Activated B cell treated with CpG ODN at 0.5 μM for 24 hours (primary cell): ENCODE measurements at regions not wholly inside any gene's neighbourhood (a gene's known extent, or its start where the extent isn't known, plus 50 kb on each side); places are given as distances from the start of the nearest gene placed in this dataset.

ENCODE experiments used
- ATAC-seq: fragments of 200-7000 bp; cut with Tn5 transposase; one replicate; pipeline ENCODE4 v1.10.0; 2021; ENCODE audit warnings: low read depth, mild to moderate bottlenecking, moderate library complexity
- CTCF ChIA-PET: fragments of 350-600 bp; sonication (Branson Sonifier 250); formaldehyde crosslinking; loops from one replicate; lab custom pipeline; 2021; ENCODE audit warnings: antibody characterized with exemption; lab: Charles Lee
- POLR2A ChIA-PET: fragments of 350-600 bp; sonication (Branson Sonifier 250); formaldehyde crosslinking; loops from one replicate; lab custom pipeline; 2021; ENCODE audit warnings: antibody characterized with exemption; lab: Charles Lee
- DNase-seq: peaks from one replicate; pipeline ENCODE4 v3.0.0; 2022
- H3K27ac Mint-ChIP-seq: one replicate; pipeline ENCODE4 v1.8.0; 2020; ENCODE audit warnings: mixed read lengths
- H3K27me3 Mint-ChIP-seq: one replicate; pipeline ENCODE4 v1.8.0; 2021; ENCODE audit warnings: mixed read lengths
- H3K36me3 Mint-ChIP-seq: one replicate; pipeline ENCODE4 v1.8.0; 2021; ENCODE audit warnings: low read depth, mixed read lengths
- H3K4me1 Mint-ChIP-seq: one replicate; pipeline ENCODE4 v1.8.0; 2021; ENCODE audit warnings: mixed read lengths
- H3K4me3 Mint-ChIP-seq: one replicate; pipeline ENCODE4 v1.8.0; 2020; ENCODE audit warnings: mild to moderate bottlenecking, mixed read lengths
- H3K9me3 Mint-ChIP-seq: one replicate; pipeline ENCODE4 v1.8.0; 2020; ENCODE audit warnings: mixed read lengths
- intact Hi-C: fragments of 100-400 bp; cut with micrococcal nuclease; formaldehyde crosslinking; loops from one replicate; pipeline ENCODE4 v1.15.1; 2024
- TF ChIP-seq, protein P1 (sequence below): fragments of 200-600 bp; IDR thresholded peaks from one replicate; pipeline ENCODE4 v1.8.0; 2022; ENCODE audit warnings: antibody characterized with exemption, mild to moderate bottlenecking

DNA sequence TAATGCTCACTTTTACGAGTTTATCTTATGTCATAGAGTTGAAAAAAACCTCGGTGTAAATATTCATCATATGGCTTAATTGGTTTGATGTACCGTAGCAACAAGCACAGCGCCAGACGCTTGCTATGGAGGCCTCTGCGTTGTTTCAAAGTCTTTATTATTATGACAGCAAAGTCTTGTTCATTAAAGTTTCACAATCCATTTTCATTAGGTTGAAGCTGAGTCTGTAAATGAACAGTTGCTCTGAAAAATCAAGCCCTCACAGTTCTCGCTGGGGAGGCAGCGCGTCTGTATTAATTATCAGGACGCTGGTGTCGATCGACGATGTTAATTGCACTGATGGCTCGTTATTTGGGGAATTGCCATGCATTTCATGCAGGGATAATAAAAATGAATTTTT lies 185.6 kb downstream of the INSC start:
- DNase-seq: no peak
- ChIA-PET POLR2A (no interaction called here), CTCF (no interaction called here)
- Mint-ChIP-seq H3K36me3 (no peaks in the 10 kb centered on the region), H3K4me1 (no peaks in the 10 kb centered on the region), H3K4me3 (no peak overlapping the region), H3K27me3 (no peaks in the 10 kb centered on the region), H3K9me3 (no peaks in the 10 kb centered on the region), H3K27ac (no peak overlapping the region)
- intact Hi-C loops: no loop called here
- ATAC-seq: no peak
- TF ChIP-seq, protein P1, sequence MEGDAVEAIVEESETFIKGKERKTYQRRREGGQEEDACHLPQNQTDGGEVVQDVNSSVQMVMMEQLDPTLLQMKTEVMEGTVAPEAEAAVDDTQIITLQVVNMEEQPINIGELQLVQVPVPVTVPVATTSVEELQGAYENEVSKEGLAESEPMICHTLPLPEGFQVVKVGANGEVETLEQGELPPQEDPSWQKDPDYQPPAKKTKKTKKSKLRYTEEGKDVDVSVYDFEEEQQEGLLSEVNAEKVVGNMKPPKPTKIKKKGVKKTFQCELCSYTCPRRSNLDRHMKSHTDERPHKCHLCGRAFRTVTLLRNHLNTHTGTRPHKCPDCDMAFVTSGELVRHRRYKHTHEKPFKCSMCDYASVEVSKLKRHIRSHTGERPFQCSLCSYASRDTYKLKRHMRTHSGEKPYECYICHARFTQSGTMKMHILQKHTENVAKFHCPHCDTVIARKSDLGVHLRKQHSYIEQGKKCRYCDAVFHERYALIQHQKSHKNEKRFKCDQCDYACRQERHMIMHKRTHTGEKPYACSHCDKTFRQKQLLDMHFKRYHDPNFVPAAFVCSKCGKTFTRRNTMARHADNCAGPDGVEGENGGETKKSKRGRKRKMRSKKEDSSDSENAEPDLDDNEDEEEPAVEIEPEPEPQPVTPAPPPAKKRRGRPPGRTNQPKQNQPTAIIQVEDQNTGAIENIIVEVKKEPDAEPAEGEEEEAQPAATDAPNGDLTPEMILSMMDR: no peak

DNA sequence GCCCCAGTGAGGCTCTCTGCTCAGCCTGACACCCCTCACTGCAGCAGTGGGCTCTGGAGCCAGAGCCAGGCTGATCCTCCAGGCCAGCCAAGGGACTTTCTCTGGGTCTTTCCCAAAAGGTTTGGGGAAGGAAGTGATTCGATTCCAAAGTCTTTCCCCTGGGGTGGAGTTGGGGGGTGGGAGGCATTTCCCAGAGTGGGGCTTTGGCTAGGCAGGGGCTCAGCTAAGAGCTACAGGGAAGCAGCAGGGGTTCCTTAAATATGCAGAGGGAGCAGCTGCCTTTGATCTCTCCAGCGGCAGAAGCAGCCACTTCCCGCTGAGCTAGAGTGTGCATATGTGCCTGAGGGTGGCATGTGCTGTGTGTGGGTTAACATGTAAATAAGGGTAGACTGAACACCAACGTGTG lies 192.9 kb downstream of the INSC start:
- ChIA-PET CTCF (no interaction called here), POLR2A (no interaction called here)
- intact Hi-C loops: no loop called here
- Mint-ChIP-seq H3K4me3 (no peak overlapping the region), H3K27me3 (peaks cover 6% of the 10 kb centered on the region), H3K9me3 (peaks cover 3% of the 10 kb centered on the region), H3K4me1 (no peaks in the 10 kb centered on the region), H3K36me3 (no peaks in the 10 kb centered on the region), H3K27ac (no peak overlapping the region)
- DNase-seq: no peak
- TF ChIP-seq, protein P1: no peak
- ATAC-seq: no peak

DNA sequence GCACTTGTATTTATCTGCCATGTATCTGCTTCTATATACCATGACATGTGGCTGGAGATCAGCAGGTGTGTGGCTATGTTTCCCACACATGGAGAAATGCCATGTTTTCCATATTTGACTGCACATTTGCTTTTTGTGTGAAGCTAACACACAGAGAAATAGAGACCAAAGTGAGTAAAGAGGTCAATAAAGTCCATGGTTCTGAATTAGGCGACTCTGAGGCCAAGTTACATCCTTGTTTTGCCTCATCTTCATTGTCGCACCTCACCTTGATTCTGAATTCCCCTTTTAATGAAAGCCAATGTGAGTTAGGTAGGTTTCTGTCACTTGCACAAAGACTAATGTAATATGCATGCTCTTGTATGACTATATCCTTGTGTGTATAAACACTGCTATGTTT lies 194.1 kb downstream of the INSC start:
- Mint-ChIP-seq H3K4me1 (no peaks in the 10 kb centered on the region), H3K4me3 (no peak overlapping the region), H3K9me3 (peaks cover 3% of the 10 kb centered on the region), H3K27me3 (peaks cover 8% of the 10 kb centered on the region), H3K36me3 (no peaks in the 10 kb centered on the region), H3K27ac (no peak overlapping the region)
- ChIA-PET POLR2A (no interaction called here), CTCF (no interaction called here)
- TF ChIP-seq, protein P1: no peak
- ATAC-seq (no peak), DNase-seq (no peak)
- intact Hi-C loops: no loop called here

DNA sequence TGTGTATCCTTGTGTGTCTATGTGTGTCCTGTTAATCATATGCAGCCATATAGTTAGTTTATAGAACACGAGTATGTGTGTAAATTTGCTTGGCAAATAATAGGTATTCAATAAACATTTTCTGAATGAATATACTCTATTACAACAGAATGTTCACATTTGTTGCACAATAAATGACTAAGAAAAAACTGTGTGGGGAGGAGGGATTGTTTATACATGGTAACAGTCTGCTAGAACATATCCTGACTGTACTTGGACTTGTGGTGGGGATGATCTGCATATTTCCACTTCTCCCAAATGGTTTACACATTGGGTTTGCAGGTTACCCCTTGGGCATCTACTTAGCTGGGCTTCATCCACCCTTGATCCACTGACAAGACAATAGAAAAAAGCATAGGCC lies 194.6 kb downstream of the INSC start:
- Mint-ChIP-seq H3K9me3 (peaks cover 3% of the 10 kb centered on the region), H3K36me3 (no peaks in the 10 kb centered on the region), H3K4me3 (no peak overlapping the region), H3K27ac (no peak overlapping the region), H3K4me1 (no peaks in the 10 kb centered on the region), H3K27me3 (peaks cover 8% of the 10 kb centered on the region)
- no peak for ATAC-seq
- POLR2A ChIA-PET: no interaction called here
- intact Hi-C loops: no loop called here
- TF ChIP-seq, protein P1: no peak
- no peak for DNase-seq
- CTCF ChIA-PET: no interaction called here

DNA sequence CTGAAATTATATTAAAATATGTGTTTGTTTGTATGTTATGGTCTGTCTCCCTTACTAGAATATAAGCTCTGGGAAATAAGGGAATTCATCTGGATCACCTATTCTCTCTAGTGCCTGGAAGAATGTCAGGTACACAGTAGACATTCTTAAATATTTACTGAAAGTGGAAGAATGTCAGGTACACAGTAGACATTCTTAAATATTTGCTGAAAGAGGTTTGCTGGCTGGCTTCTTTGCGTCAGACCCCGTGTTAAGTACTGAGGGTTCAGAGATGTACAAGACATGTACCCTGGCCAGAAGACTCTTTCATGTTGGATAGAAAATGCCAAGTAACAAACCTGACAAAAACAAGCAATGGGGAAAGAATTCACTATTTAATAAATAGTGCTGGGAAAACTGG lies 199.1 kb downstream of the INSC start:
- intact Hi-C loops: no loop called here
- no peaks in the 10 kb centered on the region for H3K4me1 Mint-ChIP-seq

More for the DNA sequence above, 199.1 kb downstream of the INSC start:
- ChIA-PET CTCF (no interaction called here), POLR2A (no interaction called here)
- H3K4me3 Mint-ChIP-seq: no peak overlapping the region
- no peaks in the 10 kb centered on the region for H3K36me3 Mint-ChIP-seq
- ATAC-seq (no peak), DNase-seq (no peak)
- no peak overlapping the region for H3K27ac Mint-ChIP-seq
- peaks cover 2% of the 10 kb centered on the region for H3K27me3 Mint-ChIP-seq
- TF ChIP-seq, protein P1: no peak
- peaks cover 3% of the 10 kb centered on the region for H3K9me3 Mint-ChIP-seq
